AG04449 (cell line): ENCODE measurements at regions not wholly inside any gene's neighbourhood (a gene's known extent, or its start where the extent isn't known, plus 50 kb on each side); places are given as distances from the start of the nearest gene placed in this dataset.

Source experiments
- CTCF ChIA-PET: fragments of 350-600 bp; formaldehyde crosslinking; extraction: SDS; loops from one replicate; lab custom pipeline; 2021; ENCODE audit warnings: antibody characterized with exemption; lab: Yijun Ruan, JAX
- POLR2A ChIA-PET: fragments of 400-600, 350-600 bp; formaldehyde crosslinking; extraction: SDS; loops from one replicate; lab custom pipeline; 2020; ENCODE audit warnings: antibody characterized with exemption, inconsistent platforms; lab: Yijun Ruan, JAX
- DNase-seq: peaks from one replicate; pipeline ENCODE4 v3.0.0-alpha.2; 2010; ENCODE audit warnings: low read depth, low spot score
- H3K4me3 ChIP-seq: 2 replicates; pipeline ENCODE4 v1.5.1; 2011; ENCODE audit warnings: low read depth, mild to moderate bottlenecking, control low read depth, low read length
- TF ChIP-seq, protein P1 (sequence below): IDR thresholded peaks from one replicate; pipeline ENCODE4 v1.5.1; 2011; ENCODE audit warnings: mild to moderate bottlenecking, moderate library complexity, low read length, control low read depth, inconsistent platforms; ENCODE audit not compliant: insufficient read depth; ENCODE audit errors: missing control alignments

DNA sequence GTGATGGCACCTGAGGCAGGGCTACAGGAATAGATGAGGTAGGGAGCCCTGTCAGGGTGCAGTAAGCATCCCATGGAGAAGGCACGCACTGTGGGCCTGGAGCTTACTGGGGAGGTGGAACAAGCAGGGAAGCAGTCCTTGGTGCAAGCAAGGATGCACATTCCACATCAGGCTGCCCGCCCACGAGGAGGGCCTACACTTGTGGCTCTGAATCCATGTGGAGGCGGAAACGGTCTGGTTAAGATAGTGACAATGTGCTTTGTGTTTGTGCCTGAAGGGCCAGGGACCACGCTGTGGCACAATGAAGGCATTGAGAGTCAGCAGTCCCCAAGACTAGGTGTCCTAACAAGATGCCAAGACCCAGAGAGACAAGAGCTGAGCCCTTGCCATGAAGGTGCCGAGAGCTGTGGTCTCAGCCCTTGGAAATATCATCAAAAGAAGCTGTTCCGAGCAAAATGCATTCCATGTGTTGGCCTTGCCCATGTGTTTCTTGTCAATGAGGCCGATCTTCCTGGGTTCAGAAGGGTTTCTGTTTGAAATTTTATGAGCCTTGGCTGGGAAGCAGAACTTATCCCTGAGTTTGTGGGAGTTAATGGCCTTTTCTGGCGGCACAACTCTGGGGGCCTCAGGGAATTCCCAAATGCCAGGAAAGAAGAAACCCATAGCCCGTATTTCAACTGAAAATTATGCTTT, 111.9 kb downstream of the NGF start:
- CTCF ChIA-PET, result no interaction called here
- DNase-seq, result no peak

DNA sequence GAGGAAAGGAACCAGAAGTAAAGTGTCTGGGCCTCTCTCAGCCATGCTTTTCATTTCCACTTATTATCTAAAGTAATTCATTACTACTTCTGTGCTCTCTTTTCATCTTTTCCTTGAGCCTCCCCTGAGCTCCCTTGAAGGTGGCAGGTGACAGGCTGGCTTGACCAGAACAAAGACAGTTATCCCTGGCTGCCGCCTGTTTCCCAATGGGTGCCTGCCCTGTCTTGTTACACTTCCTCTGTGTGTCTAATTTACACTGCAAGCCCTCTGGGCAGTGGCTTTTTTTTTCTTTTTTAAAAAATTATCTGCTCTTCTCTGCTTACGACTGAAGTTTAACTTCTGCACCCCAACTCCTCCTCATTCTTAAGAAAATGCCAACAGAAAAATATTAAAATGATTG, 113.4 kb downstream of the NGF start:
- DNase-seq, result no peak
- TF ChIP-seq, protein P1, sequence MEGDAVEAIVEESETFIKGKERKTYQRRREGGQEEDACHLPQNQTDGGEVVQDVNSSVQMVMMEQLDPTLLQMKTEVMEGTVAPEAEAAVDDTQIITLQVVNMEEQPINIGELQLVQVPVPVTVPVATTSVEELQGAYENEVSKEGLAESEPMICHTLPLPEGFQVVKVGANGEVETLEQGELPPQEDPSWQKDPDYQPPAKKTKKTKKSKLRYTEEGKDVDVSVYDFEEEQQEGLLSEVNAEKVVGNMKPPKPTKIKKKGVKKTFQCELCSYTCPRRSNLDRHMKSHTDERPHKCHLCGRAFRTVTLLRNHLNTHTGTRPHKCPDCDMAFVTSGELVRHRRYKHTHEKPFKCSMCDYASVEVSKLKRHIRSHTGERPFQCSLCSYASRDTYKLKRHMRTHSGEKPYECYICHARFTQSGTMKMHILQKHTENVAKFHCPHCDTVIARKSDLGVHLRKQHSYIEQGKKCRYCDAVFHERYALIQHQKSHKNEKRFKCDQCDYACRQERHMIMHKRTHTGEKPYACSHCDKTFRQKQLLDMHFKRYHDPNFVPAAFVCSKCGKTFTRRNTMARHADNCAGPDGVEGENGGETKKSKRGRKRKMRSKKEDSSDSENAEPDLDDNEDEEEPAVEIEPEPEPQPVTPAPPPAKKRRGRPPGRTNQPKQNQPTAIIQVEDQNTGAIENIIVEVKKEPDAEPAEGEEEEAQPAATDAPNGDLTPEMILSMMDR, result no peak
- CTCF ChIA-PET, result no interaction called here
- no peak overlapping the region for H3K4me3 ChIP-seq
- POLR2A ChIA-PET, result no interaction called here

More for the DNA sequence above, 111.9 kb downstream of the NGF start:
- no peak overlapping the region for H3K4me3 ChIP-seq
- TF ChIP-seq, protein P1, result no peak
- POLR2A ChIA-PET, result no interaction called here

DNA sequence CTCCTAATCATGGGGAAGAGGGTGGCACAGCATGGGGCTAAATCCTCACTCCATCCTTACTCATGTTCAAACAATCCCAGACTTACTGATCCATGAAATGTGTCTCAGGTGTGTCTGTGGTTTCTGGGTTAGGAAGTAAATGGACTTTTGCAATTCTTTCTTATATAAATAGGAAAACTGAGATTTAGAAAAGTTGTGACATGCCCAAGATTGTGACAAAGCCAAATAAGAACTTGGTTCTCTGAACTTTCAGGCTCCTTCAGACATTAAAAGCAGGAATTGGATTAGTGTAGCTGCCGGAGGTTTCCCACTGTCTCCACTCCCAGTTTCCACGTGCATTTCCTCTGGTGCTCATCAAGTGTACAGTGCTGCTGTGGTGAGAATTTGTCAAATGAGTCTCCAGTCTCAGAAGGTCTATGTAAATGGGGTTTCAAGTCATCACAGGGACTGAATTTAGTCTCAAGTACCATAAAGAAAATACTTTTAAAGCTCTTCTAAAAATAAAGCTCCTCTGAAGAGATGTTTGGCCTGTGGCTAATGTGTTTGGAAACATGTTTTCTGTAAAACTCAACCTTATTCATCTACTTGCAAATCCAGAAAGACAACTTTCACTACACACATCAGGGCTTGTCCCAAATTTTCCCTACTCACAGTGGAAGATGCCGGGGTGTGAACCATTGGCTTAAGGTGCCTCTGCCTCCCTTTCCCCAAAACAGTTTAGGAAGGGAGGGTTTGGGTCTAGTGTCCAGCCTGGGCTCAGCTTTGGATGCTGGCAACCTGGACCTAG, 115.2 kb downstream of the NGF start:
- CTCF ChIA-PET, result interaction anchor here (1.0 kb wide), 2 partner anchors 10 to 29 kb away, joined by 3 to 4 read pairs; no protein-coding TSS in a partner anchor
- no peak for DNase-seq

DNA sequence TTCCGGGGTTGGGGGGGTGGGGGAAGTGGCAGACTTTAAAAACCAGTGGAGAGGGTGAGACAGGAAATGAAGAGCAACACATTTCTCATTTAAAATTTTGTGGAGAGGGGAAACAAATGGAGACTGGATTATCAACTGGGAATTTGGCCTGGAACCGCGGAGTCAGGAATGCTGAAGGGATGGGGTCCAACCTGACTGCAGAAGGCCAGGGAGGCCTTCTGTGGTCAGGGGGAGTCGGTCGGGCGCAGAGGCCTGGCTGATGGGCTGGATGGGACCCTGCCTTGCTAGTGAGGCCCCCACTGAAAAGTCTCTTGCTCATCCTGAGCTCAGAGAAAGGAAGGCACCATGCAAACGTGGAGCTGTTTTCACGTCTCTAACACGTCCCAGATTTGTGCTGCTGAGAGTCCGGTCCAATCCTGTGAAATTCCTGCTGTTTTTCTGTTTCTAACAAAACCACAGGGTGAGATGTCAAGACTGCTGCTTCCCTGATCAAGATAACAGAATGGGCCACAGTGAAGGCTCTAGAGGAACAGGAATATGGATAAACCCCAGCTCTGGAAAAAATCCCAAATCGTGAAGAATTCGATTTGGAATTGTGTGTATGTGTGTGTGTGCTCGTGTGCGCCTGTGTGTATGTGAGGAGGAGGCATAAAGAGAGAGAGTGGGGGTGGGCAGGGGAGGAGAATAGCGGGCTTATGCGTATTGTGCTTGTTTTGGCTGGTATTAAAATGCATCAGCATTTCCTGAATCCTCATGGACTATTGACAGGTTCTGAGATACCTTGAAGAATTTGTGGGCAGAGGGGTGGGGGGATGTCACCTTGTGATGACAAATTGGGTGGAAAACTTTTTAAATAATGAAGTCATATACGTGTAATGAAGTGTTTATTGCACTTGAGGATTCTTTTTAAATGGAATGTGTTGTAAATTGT, 117.4 kb downstream of the NGF start:
- no peak overlapping the region for H3K4me3 ChIP-seq
- no peak for DNase-seq
- ChIA-PET CTCF (interaction anchor here (2.0 kb wide), 1 partner anchor 375 kb away, joined by 5 read pairs; no protein-coding TSS in a partner anchor), POLR2A (interaction anchor here (0.6 kb wide), 1 partner anchor 55 kb away, joined by 3 read pairs; no protein-coding TSS in a partner anchor)
- TF ChIP-seq, protein P1, result no peak

More for the DNA sequence above, 115.2 kb downstream of the NGF start:
- TF ChIP-seq, protein P1, result no peak
- H3K4me3 ChIP-seq, result no peak overlapping the region
- POLR2A ChIA-PET, result no interaction called here

GRCh38 chr1:115219927-115220326, 118.1 kb downstream of the NGF start:
- no peak overlapping the region for H3K4me3 ChIP-seq
- DNase-seq, result no peak
- TF ChIP-seq, protein P1, result no peak
- ChIA-PET CTCF (interaction anchor here (2.0 kb wide), 1 partner anchor 375 kb away, joined by 5 read pairs; no protein-coding TSS in a partner anchor), POLR2A (interaction anchor here (0.6 kb wide), 2 partner anchors 54 to 78 kb away, joined by 3 read pairs; no protein-coding TSS in a partner anchor)
